ENCODE measurements at regions not wholly inside any gene's neighbourhood (a gene's known extent, or its start where the extent isn't known, plus 50 kb on each side); places are given as distances from the start of the nearest gene placed in this dataset.

DNA sequence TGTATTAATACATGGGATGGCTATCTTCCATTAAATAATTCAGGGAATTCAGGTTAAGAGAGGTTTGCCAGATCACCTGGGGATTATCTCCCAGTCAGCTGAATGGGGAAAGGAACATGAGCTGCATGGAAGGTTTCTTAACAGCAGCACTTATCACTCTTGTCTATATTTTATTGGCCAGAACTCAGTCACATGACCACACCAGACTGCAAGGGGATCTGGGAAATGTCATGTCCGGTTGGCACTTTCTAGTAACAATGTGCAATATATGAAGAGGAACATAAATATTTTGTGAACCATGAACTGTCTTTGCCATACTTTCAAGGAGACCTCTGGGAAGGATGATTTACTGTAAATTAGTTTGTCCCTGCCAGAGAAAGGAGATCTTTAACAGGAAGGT is 599.1 kb downstream of the SLC4A3 start:
- ATAC-seq (no peak), DNase-seq (no peak)
- Histone ChIP-seq H3K27me3 (no peaks in the 10 kb centered on the region), H3K4me3 (no peak overlapping the region), H3K36me3 (replicated peaks in 1 of 2; ENCODE audit: insufficient read depth in 1 of 2, low read depth in 2 of 2) (no peaks in the 10 kb centered on the region), H3K9me3 (no peaks in the 10 kb centered on the region), H3K27ac (no peak overlapping the region), H3K4me1 (no peaks in the 10 kb centered on the region)
- TF ChIP-seq POLR2A (IDR thresholded peaks at IDR 0.05) = no peak
- TF ChIP-seq, protein P1, sequence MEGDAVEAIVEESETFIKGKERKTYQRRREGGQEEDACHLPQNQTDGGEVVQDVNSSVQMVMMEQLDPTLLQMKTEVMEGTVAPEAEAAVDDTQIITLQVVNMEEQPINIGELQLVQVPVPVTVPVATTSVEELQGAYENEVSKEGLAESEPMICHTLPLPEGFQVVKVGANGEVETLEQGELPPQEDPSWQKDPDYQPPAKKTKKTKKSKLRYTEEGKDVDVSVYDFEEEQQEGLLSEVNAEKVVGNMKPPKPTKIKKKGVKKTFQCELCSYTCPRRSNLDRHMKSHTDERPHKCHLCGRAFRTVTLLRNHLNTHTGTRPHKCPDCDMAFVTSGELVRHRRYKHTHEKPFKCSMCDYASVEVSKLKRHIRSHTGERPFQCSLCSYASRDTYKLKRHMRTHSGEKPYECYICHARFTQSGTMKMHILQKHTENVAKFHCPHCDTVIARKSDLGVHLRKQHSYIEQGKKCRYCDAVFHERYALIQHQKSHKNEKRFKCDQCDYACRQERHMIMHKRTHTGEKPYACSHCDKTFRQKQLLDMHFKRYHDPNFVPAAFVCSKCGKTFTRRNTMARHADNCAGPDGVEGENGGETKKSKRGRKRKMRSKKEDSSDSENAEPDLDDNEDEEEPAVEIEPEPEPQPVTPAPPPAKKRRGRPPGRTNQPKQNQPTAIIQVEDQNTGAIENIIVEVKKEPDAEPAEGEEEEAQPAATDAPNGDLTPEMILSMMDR (IDR thresholded peaks at IDR 0.05) = no peak
- WGBS, 2 donors = 67 to 100% methylated on average over 1 of the region's 1 CpG
- intact Hi-C loops (cut with DNase I) = no loop called here

- no peak overlapping the region for H3K4me3 ChIP-seq
- H3K4me1 ChIP-seq = no peaks in the 10 kb centered on the region
- 81 to 82% methylated on average over 4 of the region's 4 CpGs for WGBS, 2 donors
- no peak overlapping the region for H3K27ac ChIP-seq
- H3K36me3 ChIP-seq (replicated peaks in 1 of 2; ENCODE audit: insufficient read depth in 1 of 2, low read depth in 2 of 2) = no peaks in the 10 kb centered on the region
- ATAC-seq = no peak
- no peaks in the 10 kb centered on the region for H3K27me3 ChIP-seq
- TF ChIP-seq, protein P1 (IDR thresholded peaks at IDR 0.05) = no peak
- no peak for DNase-seq
- no peaks in the 10 kb centered on the region for H3K9me3 ChIP-seq
- intact Hi-C loops (cut with DNase I) = no loop called here
Measured at GRCh38 chr2:220227266-220227920, 600.0 kb downstream of the SLC4A3 start.

DNA sequence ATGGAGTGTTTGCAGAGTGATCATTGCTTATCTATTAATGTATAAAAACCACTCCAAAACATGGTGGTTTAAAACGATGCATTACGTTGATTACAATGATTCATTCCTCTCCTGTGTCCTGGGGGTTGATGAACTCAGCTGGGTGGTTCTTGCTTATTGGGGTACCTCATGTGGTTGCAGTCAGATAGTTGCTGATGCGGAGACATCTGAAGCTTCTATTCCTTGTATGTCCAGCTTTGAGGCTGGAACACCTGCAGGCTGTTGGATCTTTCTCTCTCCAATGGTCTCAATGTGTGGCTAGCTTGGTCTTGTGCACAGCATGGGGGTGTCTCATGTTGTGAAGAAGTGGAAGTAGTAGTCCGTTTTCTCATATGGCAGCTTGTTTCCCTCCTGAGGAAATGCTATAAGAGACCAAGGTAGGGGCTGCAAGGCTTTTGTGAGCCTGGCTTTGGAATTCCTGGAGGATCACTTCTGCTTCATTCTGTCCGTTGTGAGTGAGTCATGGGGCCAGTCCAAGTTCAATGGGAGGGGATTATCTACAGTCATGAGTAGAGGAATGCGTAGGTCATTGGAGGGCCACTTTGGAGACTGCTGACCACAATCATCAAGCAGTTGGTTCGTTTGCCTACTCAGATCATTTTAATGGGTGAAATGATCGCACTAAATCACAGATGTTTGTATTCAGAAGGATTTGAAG is 601.0 kb downstream of the SLC4A3 start:
- no peaks in the 10 kb centered on the region for H3K27me3 ChIP-seq
- TF ChIP-seq, protein P1 (IDR thresholded peaks at IDR 0.05) = no peak
- no peak for TF ChIP-seq POLR2A (IDR thresholded peaks at IDR 0.05)
- no peak overlapping the region for H3K27ac ChIP-seq
- peak; percentile 21 for ATAC-seq
- peak in 2 of 4 donors; percentile 6 to 16 for DNase-seq
- H3K4me3 ChIP-seq = no peak overlapping the region
- H3K4me1 ChIP-seq = no peaks in the 10 kb centered on the region
- no peaks in the 10 kb centered on the region for H3K36me3 ChIP-seq (replicated peaks in 1 of 2; ENCODE audit: insufficient read depth in 1 of 2, low read depth in 2 of 2)
- 71 to 76% methylated on average over 7 to 8 of the region's 8 CpGs for WGBS, 2 donors
- H3K9me3 ChIP-seq = no peaks in the 10 kb centered on the region
- intact Hi-C loops (cut with DNase I) = no loop called here

GRCh38 chr2:220240641-220241040 is 613.2 kb downstream of the SLC4A3 start:
- H3K27ac ChIP-seq = no peak overlapping the region
- H3K36me3 ChIP-seq (replicated peaks in 1 of 2; ENCODE audit: insufficient read depth in 1 of 2, low read depth in 2 of 2) = no peaks in the 10 kb centered on the region
- intact Hi-C loops (cut with DNase I) = no loop called here
- no peak for TF ChIP-seq POLR2A (IDR thresholded peaks at IDR 0.05)
- TF ChIP-seq, protein P1 (IDR thresholded peaks at IDR 0.05) = no peak
- no peaks in the 10 kb centered on the region for H3K9me3 ChIP-seq
- 0 to 29% methylated on average over 1 of the region's 1 CpG for WGBS, 2 donors
- H3K27me3 ChIP-seq = no peaks in the 10 kb centered on the region
- no peak for DNase-seq
- ATAC-seq = no peak
- H3K4me3 ChIP-seq = no peak overlapping the region
- no peaks in the 10 kb centered on the region for H3K4me1 ChIP-seq

DNA sequence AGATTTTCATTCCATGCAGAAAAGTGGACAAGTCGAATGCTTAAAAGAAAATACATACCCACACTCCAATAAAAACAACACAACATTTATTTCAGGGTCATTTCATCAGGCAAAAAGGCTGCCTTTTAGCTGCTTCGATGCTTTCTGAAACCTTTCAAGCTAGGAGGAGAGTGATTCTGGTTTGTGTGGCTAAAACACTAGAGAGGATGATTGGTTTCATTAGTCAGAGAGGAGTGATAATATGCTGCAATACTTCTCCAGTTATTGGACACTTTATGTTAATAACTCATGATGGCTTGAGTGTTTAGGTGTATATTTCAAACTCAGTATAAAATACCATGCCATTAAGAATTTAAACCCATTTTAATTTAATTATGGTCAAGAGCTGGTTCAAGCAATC is 614.0 kb downstream of the SLC4A3 start:
- no peak overlapping the region for H3K4me3 ChIP-seq
- intact Hi-C loops (cut with DNase I) = no loop called here
- no peaks in the 10 kb centered on the region for H3K36me3 ChIP-seq (replicated peaks in 1 of 2; ENCODE audit: insufficient read depth in 1 of 2, low read depth in 2 of 2)

More for the DNA sequence above, 614.0 kb downstream of the SLC4A3 start:
- H3K27me3 ChIP-seq = no peaks in the 10 kb centered on the region
- TF ChIP-seq, protein P1 (IDR thresholded peaks at IDR 0.05) = no peak
- TF ChIP-seq POLR2A (IDR thresholded peaks at IDR 0.05) = no peak
- no peaks in the 10 kb centered on the region for H3K4me1 ChIP-seq
- ATAC-seq (no peak), DNase-seq (no peak)
- no peak overlapping the region for H3K27ac ChIP-seq
- WGBS, 2 donors = 68 to 81% methylated on average over 2 of the region's 2 CpGs
- no peaks in the 10 kb centered on the region for H3K9me3 ChIP-seq

Data from body of pancreas (tissue), 4 donors.